DOHH2 (cell line): ENCODE measurements at regions not wholly inside any gene's neighbourhood (a gene's known extent, or its start where the extent isn't known, plus 50 kb on each side); places are given as distances from the start of the nearest gene placed in this dataset.

Experiments
- EZH2phosphoT487 ChIP-seq: fragments of 200-600 bp; sonication (generic); IDR thresholded peaks from 2 replicates; pipeline ENCODE4 v1.6.1; 2017; ENCODE audit warnings: borderline replicate concordance, mild to moderate bottlenecking, antibody characterized with exemption, low read length, moderate library complexity, mixed read lengths
- TF ChIP-seq, protein P1 (sequence below): fragments of 200-600 bp; sonication (generic); IDR thresholded peaks from one replicate; pipeline ENCODE4 v1.5.1; 2014; ENCODE audit warnings: antibody characterized with exemption, mild to moderate bottlenecking, low read depth, low read length; ENCODE audit not compliant: poor library complexity, severe bottlenecking

DNA sequence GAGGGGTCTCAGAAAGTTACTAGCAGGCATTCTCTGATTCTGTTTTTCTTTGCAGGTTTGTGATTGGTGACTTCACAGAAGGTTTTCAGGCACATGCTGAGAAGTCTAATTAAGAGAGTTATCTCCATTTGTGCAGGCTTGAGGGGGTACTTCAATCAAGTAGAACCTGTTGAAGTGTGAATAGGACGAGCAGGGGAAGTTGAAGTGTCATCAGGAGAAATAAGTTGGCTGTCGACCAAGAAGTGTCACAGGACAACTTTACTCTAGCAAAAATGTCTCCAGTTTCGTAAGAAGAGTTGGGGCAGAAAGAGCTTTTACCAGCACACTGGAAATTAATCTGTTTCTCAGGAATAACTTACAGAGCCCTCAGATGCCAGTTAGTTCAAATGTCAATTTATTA is 576.5 kb upstream of the SLITRK5 start:
- TF ChIP-seq, protein P1, sequence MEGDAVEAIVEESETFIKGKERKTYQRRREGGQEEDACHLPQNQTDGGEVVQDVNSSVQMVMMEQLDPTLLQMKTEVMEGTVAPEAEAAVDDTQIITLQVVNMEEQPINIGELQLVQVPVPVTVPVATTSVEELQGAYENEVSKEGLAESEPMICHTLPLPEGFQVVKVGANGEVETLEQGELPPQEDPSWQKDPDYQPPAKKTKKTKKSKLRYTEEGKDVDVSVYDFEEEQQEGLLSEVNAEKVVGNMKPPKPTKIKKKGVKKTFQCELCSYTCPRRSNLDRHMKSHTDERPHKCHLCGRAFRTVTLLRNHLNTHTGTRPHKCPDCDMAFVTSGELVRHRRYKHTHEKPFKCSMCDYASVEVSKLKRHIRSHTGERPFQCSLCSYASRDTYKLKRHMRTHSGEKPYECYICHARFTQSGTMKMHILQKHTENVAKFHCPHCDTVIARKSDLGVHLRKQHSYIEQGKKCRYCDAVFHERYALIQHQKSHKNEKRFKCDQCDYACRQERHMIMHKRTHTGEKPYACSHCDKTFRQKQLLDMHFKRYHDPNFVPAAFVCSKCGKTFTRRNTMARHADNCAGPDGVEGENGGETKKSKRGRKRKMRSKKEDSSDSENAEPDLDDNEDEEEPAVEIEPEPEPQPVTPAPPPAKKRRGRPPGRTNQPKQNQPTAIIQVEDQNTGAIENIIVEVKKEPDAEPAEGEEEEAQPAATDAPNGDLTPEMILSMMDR: no peak
- no peak for TF ChIP-seq EZH2phosphoT487
